Ammon's horn (tissue), 1 donor: ENCODE measurements at regions not wholly inside any gene's neighbourhood (a gene's known extent, or its start where the extent isn't known, plus 50 kb on each side); places are given as distances from the start of the nearest gene placed in this dataset.

Source experiments
- DNase-seq: peaks from one replicate; pipeline ENCODE4 v3.0.0-alpha.2; 2016; ENCODE audit warnings: low spot score

DNA sequence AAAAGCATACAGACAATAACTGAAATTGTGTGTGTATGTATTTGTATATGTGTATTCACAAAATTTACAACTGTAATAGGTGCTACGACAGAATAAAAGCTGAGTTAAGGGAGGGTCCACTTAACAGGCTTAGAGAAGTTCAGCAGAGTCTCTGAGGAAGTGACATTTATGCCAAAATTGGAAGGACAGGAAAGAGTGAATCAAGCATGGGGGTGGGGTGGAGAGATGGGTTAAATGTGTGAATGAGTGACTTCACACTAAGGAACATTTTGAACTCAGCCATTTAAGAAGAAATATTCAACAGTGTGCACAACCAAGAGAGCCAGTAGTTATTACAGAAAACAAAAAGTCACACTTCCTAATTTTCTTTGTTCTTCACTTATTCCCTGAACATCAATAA lies 53.8 kb upstream of the RGS1 start:
- DNase-seq: no peak

- no peak for DNase-seq
These were observed 52.9 kb upstream of the RGS1 start for GRCh38 chr1:192522673-192523072.

- no peak for DNase-seq
These were observed 51.4 kb upstream of the RGS1 start for GRCh38 chr1:192524223-192524622.
